ENCODE measurements at regions not wholly inside any gene's neighbourhood (a gene's known extent, or its start where the extent isn't known, plus 50 kb on each side); places are given as distances from the start of the nearest gene placed in this dataset.

DNA sequence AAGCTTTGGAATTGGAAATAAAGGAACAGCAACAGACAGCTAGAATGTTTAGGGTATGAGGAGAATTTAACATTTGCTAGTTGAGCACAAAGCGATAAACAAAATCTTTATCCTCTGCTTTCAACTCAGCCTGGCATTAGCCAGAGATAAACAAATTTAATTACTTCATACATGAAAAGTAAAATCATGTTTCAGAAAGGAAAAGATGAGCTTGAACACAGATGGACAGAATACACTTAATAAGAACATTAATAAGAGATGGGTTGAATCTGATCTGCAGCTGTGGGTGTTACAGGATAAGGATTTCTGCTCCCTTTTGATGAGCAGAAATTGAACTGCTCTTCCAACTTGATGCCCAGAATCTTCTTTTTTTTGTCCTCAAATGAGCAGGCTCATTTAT is 275.2 kb downstream of the CSNK1G3 start:
- DNase-seq: no peak

DNA sequence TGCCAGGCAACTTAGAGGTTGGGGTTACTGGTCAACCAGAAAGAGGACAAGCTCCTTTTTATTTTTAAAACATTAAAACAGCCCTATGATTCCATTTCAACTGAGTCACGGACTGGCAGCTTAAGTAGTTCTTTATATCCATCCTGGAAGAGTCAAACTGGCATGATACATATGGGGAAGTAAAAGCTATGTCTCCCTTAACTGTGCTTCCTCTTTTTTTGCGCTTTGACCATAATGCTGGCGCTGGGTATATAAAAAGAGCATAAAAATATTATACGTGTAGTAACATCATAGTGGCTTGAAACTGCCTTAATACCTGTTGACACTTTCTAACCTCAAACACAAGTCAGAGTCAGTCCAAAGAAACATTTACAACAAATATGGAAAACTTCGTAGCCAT is 274.4 kb downstream of the CSNK1G3 start:
- no peak for DNase-seq

GRCh38 chr5:123785162-123786071 is 273.4 kb downstream of the CSNK1G3 start:
- peak; percentile 79 for DNase-seq

- no peak for DNase-seq
Observed at GRCh38 chr5:123783421-123783820, 271.4 kb downstream of the CSNK1G3 start.

GRCh38 chr5:123778641-123779040 is 266.7 kb downstream of the CSNK1G3 start:
- no peak for DNase-seq

GRCh38 chr5:123776761-123777160 is 264.8 kb downstream of the CSNK1G3 start:
- DNase-seq: no peak

DNA sequence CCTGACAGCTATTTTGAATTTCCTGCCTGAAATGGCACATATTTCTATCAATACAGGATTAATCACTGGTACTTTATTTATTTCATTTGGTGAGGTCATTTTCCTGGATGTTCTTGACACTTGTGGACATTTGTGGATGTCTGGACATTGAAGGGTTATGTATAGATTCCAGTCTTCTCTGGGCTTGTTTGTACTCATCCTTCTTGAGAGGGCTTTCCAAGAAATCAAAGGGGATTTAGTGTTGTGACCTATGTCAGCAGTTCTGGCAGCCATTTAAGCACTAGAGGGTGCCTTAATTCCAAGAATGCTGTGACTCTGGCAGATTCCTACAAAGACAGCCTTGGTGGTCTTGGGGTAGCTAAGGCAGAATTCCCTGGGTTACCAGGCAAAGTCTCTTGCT is 259.7 kb downstream of the CSNK1G3 start:
- DNase-seq: no peak

DNA sequence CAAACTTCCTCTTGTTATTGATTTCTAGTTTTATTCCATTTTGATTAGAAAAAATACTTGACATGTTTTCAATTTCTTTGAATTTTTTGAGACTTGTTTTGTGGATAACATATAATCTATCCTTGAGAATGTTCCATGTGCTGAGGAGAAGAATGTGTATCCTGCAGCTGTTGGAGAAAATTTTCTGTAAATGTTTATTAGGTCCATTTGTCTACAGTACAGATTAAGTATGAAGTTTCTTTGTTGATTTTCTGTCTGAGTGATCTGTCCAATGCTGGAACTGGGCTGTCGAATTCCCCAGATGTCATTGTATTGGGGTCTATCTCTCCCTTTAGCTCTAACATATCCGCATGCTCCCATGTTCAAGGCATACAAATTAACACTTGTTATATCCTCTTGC is 251.2 kb downstream of the CSNK1G3 start:
- no peak for DNase-seq

DNA sequence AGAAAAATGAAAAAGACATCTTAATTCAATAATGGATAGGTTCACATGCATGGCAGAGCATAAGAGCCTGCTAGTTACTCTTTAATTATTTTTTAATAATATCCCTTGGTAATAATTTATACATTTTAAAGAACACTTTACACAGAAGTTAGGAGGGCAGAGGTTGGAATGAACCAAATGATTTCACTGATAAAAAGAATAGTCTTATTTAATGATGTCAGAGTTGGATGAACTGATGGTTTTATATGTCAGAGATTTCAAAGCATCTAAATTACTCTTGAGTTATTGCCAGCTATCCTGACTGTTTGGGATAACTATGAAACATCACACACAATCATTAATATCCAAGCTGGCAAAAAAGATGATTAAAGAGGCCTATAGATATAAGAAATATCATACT is 244.8 kb downstream of the CSNK1G3 start:
- no peak for DNase-seq

- no peak for DNase-seq
Observed at GRCh38 chr5:123756318-123756665, 244.3 kb downstream of the CSNK1G3 start.

DNA sequence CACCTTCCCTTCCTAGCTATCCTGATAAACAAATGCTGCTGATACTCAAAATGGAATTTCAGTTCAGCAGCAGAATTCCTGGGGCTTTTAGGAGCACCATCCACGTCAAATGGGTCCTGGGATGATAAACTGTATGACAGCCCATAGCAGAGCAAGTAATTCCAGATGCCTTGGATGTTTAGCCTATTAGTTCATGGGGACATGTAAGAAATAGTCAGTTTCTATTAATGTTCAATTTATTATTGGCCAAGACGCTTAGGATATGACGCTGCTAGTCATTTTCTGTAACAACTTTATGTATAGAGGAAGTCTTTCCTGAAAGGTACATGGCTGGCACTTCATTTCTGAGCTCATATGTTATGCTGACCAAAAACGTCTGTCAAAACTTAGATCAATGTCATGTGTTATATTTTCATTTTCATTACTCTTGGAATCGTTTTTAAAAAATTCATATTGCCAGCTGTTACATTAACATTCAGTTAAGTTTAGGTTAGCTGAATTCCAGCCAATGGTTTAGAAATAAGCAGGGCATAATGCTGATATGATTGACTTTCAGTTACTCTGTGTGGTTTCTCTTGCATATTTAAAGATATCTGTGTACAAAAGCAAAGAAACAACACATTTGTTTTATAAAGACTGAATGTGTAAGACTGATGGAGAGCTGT is 243.8 kb downstream of the CSNK1G3 start:
- DNase-seq: no peak

- DNase-seq: no peak
Observed at GRCh38 chr5:123754908-123755307, 242.9 kb downstream of the CSNK1G3 start.

DNA sequence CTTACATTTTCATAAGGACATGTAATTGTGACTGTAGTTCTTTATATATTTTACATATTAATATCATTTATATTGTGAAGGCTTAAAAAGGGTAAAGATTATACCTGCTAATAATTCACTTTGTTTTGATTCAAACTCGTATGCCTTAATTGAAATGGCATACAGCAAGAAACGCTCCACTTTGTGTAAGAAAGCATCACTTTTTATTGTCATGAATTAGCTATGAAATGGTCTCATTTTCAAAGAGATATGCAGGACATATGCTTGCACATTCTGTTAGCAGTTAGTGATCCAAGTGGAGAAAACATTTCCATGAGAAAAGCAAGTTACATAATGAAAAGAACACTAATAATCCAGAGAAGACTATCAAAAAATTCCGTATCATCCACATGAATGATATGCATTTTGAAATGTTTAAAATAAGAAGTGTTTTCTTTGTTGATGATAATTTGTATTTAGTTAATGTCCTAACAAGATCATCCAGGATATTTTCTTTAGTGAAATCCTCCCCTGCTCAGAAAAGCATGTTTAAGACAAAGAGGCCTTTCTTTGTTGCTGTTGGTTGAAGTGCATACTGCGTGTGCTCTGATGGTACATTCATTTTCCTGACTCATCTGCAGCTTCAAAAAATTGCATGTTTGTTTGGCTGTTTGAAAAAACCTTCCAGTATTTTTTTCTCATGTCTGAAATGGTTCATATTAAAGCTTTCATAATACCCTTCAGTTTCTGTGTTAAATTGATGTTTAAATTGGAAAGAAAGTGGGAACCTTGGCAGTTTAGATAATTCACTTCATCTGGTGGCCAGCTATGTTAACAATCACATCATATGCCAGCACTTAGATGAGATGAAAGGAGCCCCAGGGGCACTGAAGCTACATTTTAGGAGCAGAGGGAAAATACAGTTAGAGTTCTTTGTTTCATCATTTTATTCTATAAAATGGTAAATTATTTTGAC is 242.2 kb downstream of the CSNK1G3 start:
- DNase-seq: no peak

DNA sequence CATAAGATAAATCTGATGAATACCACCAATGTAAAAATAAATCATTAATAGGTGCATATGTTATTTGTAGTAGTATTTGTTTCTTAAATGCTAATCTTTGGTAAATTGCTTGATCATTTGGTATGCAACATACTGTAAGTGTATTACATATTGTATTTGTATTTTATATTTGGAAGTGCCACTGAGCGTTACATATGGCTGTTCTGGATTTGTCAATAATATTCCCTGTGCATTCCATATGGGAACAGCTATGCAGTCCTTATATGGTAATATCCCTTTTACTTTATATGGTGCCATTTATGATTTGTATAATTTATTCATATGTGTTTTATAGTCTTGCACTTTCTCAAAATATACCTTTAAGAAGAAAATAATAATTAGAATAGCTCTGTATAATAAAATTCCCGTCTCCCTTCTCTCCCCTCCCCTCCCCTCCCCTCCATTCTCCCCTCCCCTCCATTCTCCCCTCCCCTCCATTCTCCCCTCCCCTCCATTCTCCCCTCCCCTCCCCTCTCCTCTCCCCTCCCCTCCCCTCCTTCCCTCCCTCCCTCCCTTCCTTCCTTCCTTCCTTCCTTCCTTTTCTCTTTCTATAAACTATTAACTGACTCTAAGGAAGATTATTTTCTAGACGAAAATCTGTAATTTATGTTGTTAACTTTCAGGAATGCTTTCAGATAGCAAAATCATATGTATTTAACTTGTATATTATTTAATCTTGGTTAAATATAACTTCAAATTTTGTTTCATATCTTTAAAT is 241.4 kb downstream of the CSNK1G3 start:
- DNase-seq: no peak

DNA sequence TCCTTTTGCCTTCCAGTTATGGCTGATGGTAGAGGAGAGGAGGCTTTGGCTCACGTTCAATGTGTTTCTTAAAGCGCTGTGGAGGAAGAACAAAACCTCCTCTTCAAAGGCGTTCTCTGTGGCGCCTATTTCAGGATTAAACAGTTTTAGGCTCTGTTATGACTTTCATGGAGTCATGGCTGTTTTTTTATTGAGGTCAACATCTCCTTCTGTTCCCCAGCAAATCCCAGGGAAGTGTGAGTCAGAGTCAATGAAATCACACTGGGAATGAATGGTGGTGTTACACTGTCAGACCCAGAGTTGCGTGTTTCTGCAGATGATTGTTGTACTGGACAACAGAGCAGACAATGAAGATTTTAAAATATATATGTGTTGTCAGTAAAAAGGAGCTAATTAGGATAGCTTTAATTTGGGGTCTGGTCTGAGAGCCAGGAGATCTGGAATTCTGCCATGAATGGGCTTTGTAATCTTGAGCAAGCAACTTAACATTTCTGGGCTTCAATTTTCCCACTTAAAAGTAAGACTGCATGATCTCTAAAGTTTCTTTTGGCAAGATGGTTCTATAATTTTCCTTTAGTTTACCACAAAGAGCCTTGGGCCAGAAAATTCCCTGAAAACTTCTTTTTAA is 240.7 kb downstream of the CSNK1G3 start:
- DNase-seq: no peak

- DNase-seq: no peak
Observed at GRCh38 chr5:123751670-123752069, 239.7 kb downstream of the CSNK1G3 start.

- no peak for DNase-seq
Observed at GRCh38 chr5:123748239-123748638, 236.3 kb downstream of the CSNK1G3 start.

GRCh38 chr5:123746683-123747360 is 234.8 kb downstream of the CSNK1G3 start:
- no peak for DNase-seq

DNA sequence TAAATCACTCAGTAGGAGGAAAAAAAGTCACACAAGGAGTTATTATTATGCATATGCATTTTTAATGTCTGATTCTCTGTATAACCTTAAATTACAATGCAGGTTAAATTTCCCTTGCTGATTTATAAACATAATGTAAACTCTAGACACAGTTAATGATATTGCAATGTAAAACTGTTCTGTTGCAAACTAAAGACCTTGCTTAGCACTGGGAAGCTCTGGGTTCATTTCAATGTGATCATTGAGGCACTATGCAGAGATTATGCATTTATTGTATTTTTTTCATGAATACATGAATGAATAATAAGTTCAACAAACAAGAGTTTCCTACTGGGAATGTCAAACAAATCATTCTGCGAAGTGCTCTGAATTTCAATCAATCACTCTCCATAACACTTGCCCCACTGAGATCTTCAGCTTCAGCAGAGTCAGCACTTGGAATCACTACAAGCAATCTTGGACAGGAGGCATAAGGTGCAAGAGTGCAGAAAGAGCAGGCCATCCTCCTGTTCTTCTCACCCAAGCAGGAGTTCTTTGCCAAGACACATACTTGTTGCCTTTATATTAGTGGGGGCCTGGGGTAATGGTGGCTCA is 232.1 kb downstream of the CSNK1G3 start:
- DNase-seq: no peak

DNA sequence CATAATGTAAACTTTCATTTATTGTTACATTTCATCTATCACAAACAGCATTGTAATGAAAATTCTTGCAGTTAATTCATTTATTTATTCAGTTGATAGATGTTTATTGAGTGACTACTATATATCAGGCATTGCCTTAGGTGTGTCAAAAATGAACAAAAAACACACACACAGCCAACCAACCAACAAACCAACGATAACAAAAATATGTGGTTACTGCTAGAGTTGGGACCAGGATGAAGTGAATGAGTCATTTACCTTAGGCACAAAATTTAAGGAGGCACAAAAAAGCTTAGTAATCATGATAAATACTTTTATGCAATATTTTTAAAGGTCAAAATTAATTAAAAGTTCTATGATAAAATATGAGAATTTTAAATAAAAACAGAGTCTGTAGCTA is 223.4 kb downstream of the CSNK1G3 start:
- DNase-seq: no peak

GRCh38 chr5:123732257-123732656 is 220.3 kb downstream of the CSNK1G3 start:
- DNase-seq: no peak

All from right forelimb (tissue), 1 donor.